ENCODE measurements at regions not wholly inside any gene's neighbourhood (a gene's known extent, or its start where the extent isn't known, plus 50 kb on each side); places are given as distances from the start of the nearest gene placed in this dataset.

DNA sequence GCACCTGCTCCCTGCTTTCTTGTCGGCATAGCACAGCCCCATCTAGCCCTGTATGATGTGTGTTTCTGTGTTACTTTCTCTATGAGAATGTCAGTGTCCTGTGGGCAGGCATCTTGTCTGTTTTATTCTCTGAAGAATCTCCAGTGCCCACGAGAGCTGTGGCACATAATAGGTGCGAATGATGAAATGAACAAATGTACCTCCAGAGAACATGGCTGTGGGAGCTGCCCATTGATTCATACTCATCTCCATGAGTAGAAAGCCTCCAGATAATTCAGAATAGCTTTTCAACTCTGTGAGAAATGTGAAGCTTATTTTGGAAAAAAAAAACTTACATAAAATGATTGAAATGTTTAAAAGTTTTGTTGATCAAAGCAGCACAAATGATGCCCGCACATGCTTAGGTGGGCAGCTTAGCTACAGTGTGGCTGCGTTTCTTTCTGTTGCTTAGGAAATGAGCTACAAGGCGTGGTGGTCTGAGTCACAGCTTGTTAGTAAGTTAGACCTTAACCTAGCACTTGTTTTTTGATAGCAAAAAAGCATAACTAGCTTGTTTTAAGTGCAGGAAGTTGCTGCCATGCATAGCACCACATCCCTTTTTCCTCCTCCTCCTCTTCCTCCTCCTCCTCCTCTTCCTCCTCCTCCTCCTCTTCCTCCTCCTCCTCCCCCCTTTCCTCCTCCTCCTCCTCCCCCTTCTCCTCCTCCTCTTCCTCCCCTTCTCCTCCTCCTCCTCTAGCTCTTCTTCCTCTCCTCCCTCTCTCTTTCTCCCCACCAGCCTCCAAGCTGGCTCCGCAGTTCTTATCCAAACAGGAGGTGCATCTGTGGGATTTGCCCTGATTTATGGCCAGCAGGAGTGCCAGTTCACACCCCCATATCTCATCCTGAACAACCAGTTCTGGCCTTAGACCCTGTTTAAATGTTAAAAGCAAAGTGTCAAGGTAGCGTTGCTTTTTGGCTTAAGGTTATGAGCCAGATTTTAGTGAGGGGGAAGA, 221.5 kb downstream of the IRF8 start:
- no peak overlapping the region for H3K27ac ChIP-seq
- 45% methylated on average over 8 of the region's 8 CpGs for WGBS
- H3K4me3 ChIP-seq: no peak overlapping the region
- H3K27me3 ChIP-seq (replicated peaks; ENCODE audit: insufficient read depth): no peaks in the 10 kb centered on the region
- intact Hi-C loops (cut with DNase I): no loop called here
- H3K4me1 ChIP-seq (replicated peaks): no peaks in the 10 kb centered on the region
- DNase-seq (ENCODE audit: low spot score): no peak
- TF ChIP-seq, protein P1, sequence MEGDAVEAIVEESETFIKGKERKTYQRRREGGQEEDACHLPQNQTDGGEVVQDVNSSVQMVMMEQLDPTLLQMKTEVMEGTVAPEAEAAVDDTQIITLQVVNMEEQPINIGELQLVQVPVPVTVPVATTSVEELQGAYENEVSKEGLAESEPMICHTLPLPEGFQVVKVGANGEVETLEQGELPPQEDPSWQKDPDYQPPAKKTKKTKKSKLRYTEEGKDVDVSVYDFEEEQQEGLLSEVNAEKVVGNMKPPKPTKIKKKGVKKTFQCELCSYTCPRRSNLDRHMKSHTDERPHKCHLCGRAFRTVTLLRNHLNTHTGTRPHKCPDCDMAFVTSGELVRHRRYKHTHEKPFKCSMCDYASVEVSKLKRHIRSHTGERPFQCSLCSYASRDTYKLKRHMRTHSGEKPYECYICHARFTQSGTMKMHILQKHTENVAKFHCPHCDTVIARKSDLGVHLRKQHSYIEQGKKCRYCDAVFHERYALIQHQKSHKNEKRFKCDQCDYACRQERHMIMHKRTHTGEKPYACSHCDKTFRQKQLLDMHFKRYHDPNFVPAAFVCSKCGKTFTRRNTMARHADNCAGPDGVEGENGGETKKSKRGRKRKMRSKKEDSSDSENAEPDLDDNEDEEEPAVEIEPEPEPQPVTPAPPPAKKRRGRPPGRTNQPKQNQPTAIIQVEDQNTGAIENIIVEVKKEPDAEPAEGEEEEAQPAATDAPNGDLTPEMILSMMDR (IDR thresholded peaks at IDR 0.05): no peak
- TF ChIP-seq POLR2A (IDR thresholded peaks at IDR 0.05) (no peak), POLR2AphosphoS5 (IDR thresholded peaks at IDR 0.05) (no peak)
- H3K9me3 ChIP-seq: no peaks in the 10 kb centered on the region
- no peaks in the 10 kb centered on the region for H3K36me3 ChIP-seq

DNA sequence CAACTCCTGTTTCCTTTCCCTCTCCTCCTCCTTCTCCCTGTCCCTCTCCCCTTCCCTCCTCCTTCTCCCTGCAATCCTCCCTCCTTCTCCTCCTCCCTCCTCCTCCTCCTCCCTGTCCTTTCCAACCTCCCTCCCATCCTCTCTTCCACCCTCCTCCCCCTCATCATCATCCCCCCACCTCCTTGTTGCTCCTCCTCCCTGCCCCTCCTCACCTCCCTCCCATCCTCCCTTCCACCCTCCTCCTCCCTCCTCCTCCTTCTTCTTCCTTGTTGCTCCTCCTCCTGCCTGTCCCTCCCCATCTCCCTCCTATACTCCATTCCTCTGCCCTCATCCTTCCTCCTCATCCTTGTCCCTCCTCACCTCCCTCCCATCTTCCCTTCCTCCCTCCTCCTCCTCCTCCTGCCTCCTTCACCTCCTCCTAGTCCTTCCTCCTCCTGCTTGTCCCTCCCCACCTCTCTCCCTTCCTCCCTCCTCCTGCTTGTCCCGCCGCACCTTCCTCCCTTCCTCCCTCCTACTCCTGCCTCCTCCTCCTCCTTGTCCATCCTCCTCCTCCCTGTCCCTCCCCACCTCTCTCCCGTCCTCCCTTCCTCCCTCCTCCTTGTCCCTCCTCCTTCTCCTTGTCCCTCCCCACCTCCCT, 222.5 kb downstream of the IRF8 start:
- no peaks in the 10 kb centered on the region for H3K27me3 ChIP-seq (replicated peaks; ENCODE audit: insufficient read depth)
- no peak for DNase-seq (ENCODE audit: low spot score)

DNA sequence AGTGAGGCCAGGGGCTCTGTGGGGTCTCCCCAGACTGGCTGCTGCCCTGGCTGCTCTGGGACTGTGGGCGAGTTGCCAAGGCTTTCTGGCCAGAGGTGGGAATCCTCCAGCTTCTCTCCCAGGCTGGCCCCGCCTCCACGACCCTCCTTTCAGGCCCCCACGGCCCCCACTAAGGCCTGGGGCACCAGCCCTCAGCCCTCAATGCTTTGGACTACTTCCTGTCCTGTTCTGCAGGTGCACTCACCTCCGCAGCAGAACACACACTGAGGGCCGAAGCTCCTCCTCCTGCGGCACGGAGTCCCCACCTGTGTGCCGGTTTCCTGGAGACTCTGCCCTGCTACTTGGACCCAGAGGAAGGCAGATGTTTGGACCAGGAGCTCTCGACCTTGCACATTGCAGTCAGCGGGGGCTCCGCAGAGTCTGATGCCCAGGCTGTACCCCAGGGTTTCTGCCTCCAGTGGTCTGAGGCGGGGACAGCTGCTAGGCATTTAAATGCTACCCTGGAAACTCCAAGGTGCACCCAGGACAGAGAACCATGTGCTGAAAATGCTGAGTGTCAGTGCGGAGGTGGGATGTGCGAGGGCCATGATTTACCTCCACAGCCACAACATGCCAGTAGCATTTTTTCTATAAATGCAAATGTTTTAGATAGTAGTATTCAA, 223.8 kb downstream of the IRF8 start:
- Histone ChIP-seq H3K4me3 (no peak overlapping the region), H3K27me3 (replicated peaks; ENCODE audit: insufficient read depth) (no peaks in the 10 kb centered on the region), H3K27ac (no peak overlapping the region), H3K4me1 (replicated peaks) (no peaks in the 10 kb centered on the region), H3K9me3 (no peaks in the 10 kb centered on the region), H3K36me3 (no peaks in the 10 kb centered on the region)
- WGBS: 52% methylated on average over 13 of the region's 15 CpGs
- TF ChIP-seq POLR2AphosphoS5 (IDR thresholded peaks at IDR 0.05) (no peak), POLR2A (IDR thresholded peaks at IDR 0.05) (no peak)
- TF ChIP-seq, protein P1 (IDR thresholded peaks at IDR 0.05): no peak
- intact Hi-C loops (cut with DNase I): no loop called here
- DNase-seq (ENCODE audit: low spot score): no peak

More for the DNA sequence above, 222.5 kb downstream of the IRF8 start:
- H3K36me3 ChIP-seq: no peaks in the 10 kb centered on the region
- TF ChIP-seq POLR2A (IDR thresholded peaks at IDR 0.05): no peak
- no peak for TF ChIP-seq POLR2AphosphoS5 (IDR thresholded peaks at IDR 0.05)
- TF ChIP-seq, protein P1 (IDR thresholded peaks at IDR 0.05): no peak
- H3K27ac ChIP-seq: no peak overlapping the region
- H3K4me1 ChIP-seq (replicated peaks): no peaks in the 10 kb centered on the region
- intact Hi-C loops (cut with DNase I): no loop called here
- no peaks in the 10 kb centered on the region for H3K9me3 ChIP-seq
- no peak overlapping the region for H3K4me3 ChIP-seq
- 46% methylated on average over 3 of the region's 3 CpGs for WGBS

DNA sequence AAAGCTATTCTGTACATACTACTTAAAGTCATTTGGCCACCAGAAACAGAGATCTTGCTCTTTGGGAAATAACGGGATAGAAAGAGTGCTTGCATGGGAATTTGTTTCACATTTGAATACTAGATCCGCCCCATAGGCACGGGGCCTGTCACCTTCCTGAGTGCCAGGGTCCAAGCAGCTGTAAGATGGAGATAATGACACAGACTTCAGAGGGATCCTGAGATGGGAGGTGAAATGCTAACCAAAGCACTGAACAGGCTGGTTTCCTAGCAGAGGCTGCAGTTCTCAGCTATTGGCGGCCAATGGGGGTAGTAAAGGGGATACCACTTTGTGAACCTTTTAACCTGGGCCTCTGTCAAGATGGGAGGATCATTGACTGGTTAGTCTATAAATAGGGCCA, 225.4 kb downstream of the IRF8 start:
- no peak for DNase-seq (ENCODE audit: low spot score)
- intact Hi-C loops (cut with DNase I): no loop called here
- Histone ChIP-seq H3K9me3 (no peaks in the 10 kb centered on the region), H3K27ac (no peak overlapping the region), H3K4me3 (no peak overlapping the region), H3K27me3 (replicated peaks; ENCODE audit: insufficient read depth) (no peaks in the 10 kb centered on the region), H3K36me3 (no peaks in the 10 kb centered on the region), H3K4me1 (replicated peaks) (no peaks in the 10 kb centered on the region)
- TF ChIP-seq, protein P1 (IDR thresholded peaks at IDR 0.05): no peak
- TF ChIP-seq POLR2A (IDR thresholded peaks at IDR 0.05) (no peak), POLR2AphosphoS5 (IDR thresholded peaks at IDR 0.05) (no peak)
- WGBS: 70% methylated on average over 4 of the region's 4 CpGs
